Fibroblast of pulmonary artery (primary cell): ENCODE measurements at regions not wholly inside any gene's neighbourhood (a gene's known extent, or its start where the extent isn't known, plus 50 kb on each side); places are given as distances from the start of the nearest gene placed in this dataset.

Experiments used
- DNase-seq: peaks from one replicate; pipeline ENCODE4 v3.0.0-alpha.2; 2010; ENCODE audit warnings: low read depth
- H3K4me3 ChIP-seq: replicated peaks from 2 replicates; pipeline ENCODE4 v1.5.1; 2011; ENCODE audit warnings: low read depth, mild to moderate bottlenecking, control low read depth, low read length, moderate library complexity
- CTCF ChIP-seq: IDR thresholded peaks from 2 replicates; pipeline ENCODE4 v1.5.1; 2011; ENCODE audit warnings: mild to moderate bottlenecking, control low read depth, low read length, inconsistent platforms; ENCODE audit errors: missing control alignments

- peak; percentile 37 for DNase-seq
- no peak for TF ChIP-seq CTCF
- no peak overlapping the region for H3K4me3 ChIP-seq
These were observed 233.1 kb downstream of the FAT4 start for GRCh38 chr4:125547836-125548235.

- DNase-seq = no peak
- TF ChIP-seq CTCF = no peak
These were observed 236.0 kb downstream of the FAT4 start for GRCh38 chr4:125550769-125551168.

GRCh38 chr4:125551466-125551865 lies 236.7 kb downstream of the FAT4 start:
- no peak for DNase-seq
- TF ChIP-seq CTCF = no peak
- H3K4me3 ChIP-seq = no peak overlapping the region

More at GRCh38 chr4:125550769-125551168, 236.0 kb downstream of the FAT4 start:
- no peak overlapping the region for H3K4me3 ChIP-seq

GRCh38 chr4:125551967-125552366 lies 237.2 kb downstream of the FAT4 start:
- no peak for TF ChIP-seq CTCF
- H3K4me3 ChIP-seq = no peak overlapping the region
- no peak for DNase-seq

- peak; percentile 3 for DNase-seq
- no peak for TF ChIP-seq CTCF
- H3K4me3 ChIP-seq = no peak overlapping the region
These were observed 257.8 kb downstream of the FAT4 start for GRCh38 chr4:125572601-125573000.

GRCh38 chr4:125573368-125573767 lies 258.6 kb downstream of the FAT4 start:
- no peak for DNase-seq
- no peak for TF ChIP-seq CTCF
- no peak overlapping the region for H3K4me3 ChIP-seq

- TF ChIP-seq CTCF = no peak
- DNase-seq = no peak
These were observed 259.0 kb downstream of the FAT4 start for GRCh38 chr4:125573786-125574185.

More at GRCh38 chr4:125573786-125574185, 259.0 kb downstream of the FAT4 start:
- H3K4me3 ChIP-seq = no peak overlapping the region
